ENCODE measurements at regions not wholly inside any gene's neighbourhood (a gene's known extent, or its start where the extent isn't known, plus 50 kb on each side); places are given as distances from the start of the nearest gene placed in this dataset.

- TF ChIP-seq CTCF (IDR thresholded peaks at IDR 0.05) (no peak), POLR2A (IDR thresholded peaks at IDR 0.05) (no peak)
Measured at GRCh38 chr9:71562140-71562539, 206.2 kb downstream of the CEMIP2 start.
